ENCODE measurements at regions not wholly inside any gene's neighbourhood (a gene's known extent, or its start where the extent isn't known, plus 50 kb on each side); places are given as distances from the start of the nearest gene placed in this dataset.
"Not testable (repeated sequence)": the region's sequence is repeated elsewhere in the genome, so short reads cannot be mapped to it uniquely, and the experiment has no call there.

- DNase-seq = no peak
- intact Hi-C loops (cut with DNase I) = no loop called here
Observed at GRCh38 chr5:18653216-18653752, 1019.0 kb downstream of the TAF11L14 start.

DNA sequence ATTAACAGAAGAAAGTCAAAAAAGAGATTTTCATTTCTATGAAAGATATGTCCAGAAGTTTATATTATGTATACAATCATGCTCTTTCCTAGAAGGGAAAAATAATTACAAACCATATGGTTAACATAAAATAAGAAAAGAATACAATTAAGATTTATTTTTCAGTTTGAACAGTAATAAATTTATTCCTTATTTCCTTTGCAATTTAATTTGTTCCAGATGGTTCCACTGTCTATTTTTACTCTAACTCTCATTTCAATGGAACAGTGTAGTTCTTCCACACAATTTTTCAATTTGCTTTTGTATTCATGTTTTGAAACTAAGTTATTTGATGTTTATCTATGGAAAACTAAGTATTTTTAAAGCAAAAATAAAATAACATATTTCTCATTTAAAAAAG lies 1026.3 kb downstream of the TAF11L14 start:
- intact Hi-C loops (cut with DNase I) = no loop called here
- DNase-seq = no peak

DNA sequence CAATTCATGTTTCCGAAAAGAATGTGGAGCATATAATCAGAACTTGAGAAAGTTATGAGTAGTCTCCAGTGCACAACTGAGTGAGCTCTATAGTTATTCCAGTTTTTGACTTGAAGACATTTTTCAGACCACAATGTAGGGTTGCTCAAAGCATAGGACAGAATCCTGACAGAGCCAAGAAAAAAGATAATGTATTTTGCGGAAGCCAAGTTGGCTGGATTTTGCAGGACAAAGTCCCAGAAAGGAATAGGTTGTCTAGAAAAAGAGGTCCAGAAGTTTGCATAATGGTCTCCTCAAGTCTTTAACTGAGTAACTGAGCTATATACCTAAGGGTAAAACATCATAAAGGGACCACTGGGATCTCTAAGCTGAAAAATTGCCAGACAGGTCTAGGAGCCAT lies 1028.0 kb downstream of the TAF11L14 start:
- no peak for DNase-seq
- intact Hi-C loops (cut with DNase I) = no loop called here

DNA sequence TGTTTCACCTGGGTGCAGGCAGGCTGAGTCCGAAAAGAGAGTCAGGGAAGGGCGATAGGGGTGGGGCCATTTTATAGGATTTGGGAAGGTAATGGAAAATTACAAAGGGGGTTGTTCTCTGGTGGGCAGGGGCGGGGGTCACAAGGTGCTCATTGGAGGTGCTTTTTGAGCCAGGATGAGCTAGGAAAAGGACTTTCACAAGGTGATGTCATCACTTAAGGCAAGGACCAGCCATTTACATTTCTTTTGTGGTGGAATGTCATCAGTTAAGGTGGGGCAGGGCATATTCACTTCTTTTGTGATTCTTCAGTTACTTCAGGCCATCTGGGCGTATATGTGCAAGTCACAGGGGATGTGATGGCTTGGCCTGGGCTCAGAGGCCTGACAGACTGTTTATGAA lies 1040.0 kb downstream of the TAF11L14 start:
- intact Hi-C loops (cut with DNase I); DNase-seq: not testable (repeated sequence)

DNA sequence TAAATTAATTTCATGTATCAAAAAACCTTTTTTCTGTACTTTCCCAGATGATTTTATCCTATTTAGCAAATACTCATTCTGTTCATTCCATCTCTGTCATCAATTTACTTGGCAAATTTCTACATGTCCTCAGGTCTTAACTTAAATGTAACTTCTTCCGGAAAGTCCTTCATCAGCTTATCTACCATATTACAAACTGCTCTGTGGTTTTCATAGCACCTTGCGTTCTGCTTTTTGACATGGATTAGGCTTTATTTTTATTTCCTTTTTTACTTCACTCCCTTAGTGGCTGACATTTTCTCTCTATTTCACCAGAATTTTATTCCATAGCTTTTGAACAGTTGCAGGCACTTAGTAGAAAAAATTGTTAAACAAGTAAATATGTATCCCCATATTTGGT lies 1040.8 kb downstream of the TAF11L14 start:
- no peak for DNase-seq
- intact Hi-C loops (cut with DNase I) = no loop called here

- DNase-seq = no peak
- intact Hi-C loops (cut with DNase I) = no loop called here
Observed at GRCh38 chr5:18686253-18686652, 1052.0 kb downstream of the TAF11L14 start.

- no peak for DNase-seq
- intact Hi-C loops (cut with DNase I) = no loop called here
Observed at GRCh38 chr5:18687429-18687828, 1053.2 kb downstream of the TAF11L14 start.

DNA sequence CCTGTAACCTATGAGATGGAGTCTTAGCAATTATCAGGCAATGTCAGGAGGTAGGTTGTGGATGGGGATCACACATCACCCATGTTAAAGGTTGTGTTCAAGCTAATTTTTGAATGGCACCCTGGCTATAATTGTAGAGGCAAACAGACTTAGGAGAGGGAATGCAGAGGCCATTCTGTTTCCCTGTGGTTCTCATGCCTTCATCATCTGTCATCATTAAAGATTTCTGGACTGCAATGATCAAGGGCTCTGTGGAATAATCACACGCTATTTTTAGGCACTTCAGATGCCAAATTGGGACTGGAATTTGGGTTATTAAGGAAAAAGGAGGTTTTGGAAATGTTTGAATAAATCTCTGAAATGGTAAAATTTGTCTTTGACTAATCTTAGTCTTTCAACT lies 1065.4 kb downstream of the TAF11L14 start:
- intact Hi-C loops (cut with DNase I) = no loop called here
- DNase-seq = no peak

DNA sequence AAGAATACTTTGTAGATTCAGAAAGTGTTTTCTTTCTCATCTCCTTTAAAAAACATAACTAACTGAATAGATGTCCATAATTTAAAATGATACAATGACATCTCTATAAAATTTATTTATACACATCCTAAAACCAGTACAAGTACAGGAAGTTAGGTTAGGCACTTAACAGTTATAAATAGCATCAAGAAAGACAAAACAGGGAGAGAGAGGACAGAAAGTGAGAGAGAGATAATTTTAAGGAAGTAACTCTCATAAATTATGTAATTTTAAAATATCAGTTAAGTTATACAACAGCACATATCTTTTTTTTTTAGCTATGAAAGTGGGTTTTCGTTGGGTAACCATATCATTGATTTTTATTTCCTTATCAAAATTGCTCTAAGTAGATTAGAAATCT lies 1068.6 kb downstream of the TAF11L14 start:
- DNase-seq = no peak
- intact Hi-C loops (cut with DNase I) = no loop called here

- no peak for DNase-seq
- intact Hi-C loops (cut with DNase I) = no loop called here
Observed at GRCh38 chr5:18712936-18713485, 1078.8 kb downstream of the TAF11L14 start.

- DNase-seq = no peak
- intact Hi-C loops (cut with DNase I) = no loop called here
Observed at GRCh38 chr5:18720002-18720401, 1085.7 kb downstream of the TAF11L14 start.

GRCh38 chr5:18732556-18733479 lies 1098.6 kb downstream of the TAF11L14 start:
- intact Hi-C loops (cut with DNase I) = no loop called here

GRCh38 chr5:18736051-18736398 lies 1101.8 kb downstream of the TAF11L14 start:
- intact Hi-C loops (cut with DNase I) = no loop called here
- no peak for DNase-seq

More at GRCh38 chr5:18732556-18733479, 1098.6 kb downstream of the TAF11L14 start:
- DNase-seq = peak in 1 of 42 donors; percentile 19

GRCh38 chr5:18736736-18737135 lies 1102.5 kb downstream of the TAF11L14 start:
- DNase-seq; intact Hi-C loops (cut with DNase I): not testable (repeated sequence)

- DNase-seq = no peak
- intact Hi-C loops (cut with DNase I) = no loop called here
Observed at GRCh38 chr5:18740301-18740700, 1106.0 kb downstream of the TAF11L14 start.

GRCh38 chr5:18742830-18743229 lies 1108.6 kb downstream of the TAF11L14 start:
- no peak for DNase-seq
- intact Hi-C loops (cut with DNase I) = no loop called here

DNA sequence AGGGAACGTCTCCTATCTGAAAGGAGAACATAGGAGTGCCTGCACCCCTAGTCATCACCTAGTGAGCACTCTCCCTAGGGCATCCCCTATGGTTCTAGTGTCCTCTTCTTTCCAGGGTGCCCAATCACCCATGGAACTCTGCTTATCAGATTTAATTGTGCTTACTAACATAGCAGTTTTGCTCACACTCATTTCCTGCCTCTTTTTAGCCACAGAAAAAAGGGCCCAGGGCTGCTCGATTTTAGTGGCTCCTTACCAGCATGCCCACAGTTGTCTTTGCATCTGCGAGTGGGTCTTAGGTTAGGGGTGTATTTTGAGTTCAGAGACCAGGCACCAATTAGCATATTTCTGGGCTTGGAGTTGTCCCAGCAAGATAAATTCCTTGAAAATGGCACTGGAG lies 1110.2 kb downstream of the TAF11L14 start:
- DNase-seq = no peak
- intact Hi-C loops (cut with DNase I) = no loop called here

DNA sequence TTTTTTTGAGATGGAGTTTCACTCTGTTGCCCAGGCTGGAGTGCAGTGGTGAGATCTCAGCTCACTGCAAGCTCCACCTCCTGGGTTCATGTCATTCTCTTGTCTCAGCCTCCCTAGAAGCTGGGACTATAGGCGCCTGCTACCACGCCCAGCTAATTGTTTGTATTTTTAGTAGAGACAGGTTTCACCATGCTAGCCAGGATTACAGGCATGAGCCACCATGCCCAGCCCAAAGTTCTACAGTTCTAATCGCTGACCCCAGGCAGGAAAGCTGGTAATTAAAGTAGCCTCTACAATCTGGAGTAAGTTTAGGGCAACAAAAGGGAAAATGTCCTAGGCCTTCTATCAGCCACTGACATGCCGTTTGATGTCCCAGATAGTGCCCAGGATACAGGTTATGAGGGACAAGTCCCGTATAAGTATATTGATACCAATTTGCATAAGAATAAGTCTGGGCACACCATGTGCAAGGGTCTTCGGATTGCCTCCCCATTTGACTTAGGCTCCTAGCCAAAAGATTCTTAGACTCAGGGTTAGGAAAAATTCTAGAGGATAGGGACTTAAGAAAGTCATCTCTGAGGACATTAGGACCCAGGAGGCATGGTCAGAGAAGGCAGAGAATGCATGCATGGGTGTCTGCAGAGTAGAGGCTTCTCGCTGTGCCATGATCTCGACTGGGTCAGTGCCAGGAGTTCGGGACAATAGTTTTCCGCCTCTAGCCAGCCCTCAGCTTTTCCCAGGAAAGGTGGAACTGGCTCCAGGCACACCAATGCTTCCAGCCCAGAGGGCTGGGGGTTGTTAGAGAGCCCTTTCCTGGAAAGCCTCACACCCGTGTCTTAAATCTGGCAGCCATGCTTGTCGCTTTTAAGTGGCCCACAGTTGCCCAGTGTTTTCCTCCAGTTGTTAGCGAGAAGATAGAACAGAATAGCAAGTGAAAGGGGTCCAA lies 1111.1 kb downstream of the TAF11L14 start:
- peak in 1 of 42 donors; percentile 26 for DNase-seq
- intact Hi-C loops (cut with DNase I) = no loop called here

DNA sequence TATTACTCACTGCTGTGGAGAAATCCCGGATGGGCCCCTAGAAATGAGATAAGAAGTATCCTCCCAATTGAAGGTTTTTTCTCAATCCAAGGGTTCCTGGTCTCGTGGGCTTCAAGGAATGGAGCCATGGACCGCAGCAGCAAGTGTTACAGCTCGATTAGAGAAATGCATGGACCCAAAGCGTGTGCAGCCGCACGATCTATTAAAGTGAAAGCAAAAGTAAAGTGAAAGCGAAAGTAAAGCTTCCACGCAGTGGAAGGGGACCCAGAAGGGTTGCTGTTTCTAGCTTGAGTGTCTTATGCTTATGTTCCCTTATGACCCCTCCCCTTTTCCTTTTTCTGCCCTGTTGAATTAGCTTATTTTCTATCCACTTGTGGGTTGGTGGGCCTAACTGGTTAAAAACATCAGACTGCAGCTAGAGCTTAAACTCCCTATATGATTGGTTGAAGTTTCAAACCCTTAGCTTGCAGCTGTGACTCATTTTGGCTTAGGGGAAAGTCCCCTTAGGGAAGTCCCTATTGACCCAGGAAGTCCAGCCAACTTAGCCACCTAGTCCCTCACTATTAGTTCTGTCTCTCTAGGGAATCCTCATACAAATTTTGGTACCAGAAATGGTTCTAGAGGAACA lies 1111.8 kb downstream of the TAF11L14 start:
- intact Hi-C loops (cut with DNase I) = no loop called here
- peak in 1 of 42 donors; percentile 14 for DNase-seq

All from head of caudate nucleus (tissue), 42 donors.